ENCODE measurements at regions not wholly inside any gene's neighbourhood (a gene's known extent, or its start where the extent isn't known, plus 50 kb on each side); places are given as distances from the start of the nearest gene placed in this dataset.

DNA sequence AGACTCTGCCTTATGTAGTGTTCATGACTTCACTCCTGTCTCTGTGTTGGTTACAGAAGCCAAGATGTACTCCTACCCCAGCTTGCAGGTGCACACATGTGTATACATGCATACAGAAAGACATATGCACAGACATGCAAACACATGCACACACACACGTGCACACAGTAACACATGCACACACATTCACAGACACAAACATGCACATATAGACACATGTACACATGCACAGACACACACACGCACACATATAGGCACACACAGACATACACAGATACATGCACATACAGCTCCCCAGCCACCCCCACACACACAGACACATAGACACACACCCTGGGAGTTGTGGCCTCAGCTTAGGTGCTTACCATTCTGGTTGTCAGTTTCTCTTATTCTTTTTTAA is 362.6 kb upstream of the C1orf174 start:
- no peak for FAIRE-seq
- no peak for DNase-seq (ENCODE audit: low spot score in 2 of 2)

DNA sequence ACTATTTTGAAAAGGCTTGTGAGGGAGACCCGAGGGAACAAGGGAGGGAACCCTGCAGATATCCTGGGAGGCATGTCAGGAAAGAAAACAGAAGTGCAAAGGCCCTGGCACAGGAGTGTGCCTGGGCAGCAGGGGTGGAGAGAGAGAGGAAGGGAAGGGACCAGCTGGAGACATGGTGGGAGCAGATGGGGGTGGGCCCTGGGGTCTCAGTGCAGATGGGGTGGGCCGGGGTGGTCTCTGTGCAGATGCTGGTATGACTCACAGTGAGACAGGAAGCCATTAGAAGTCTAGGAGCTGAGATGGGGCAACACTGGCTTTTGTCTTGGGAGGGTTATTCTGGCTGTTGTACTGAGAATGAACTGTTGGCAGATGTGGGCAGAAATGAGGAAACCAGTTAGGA is 363.6 kb upstream of the C1orf174 start:
- DNase-seq (ENCODE audit: low spot score in 2 of 2) (no peak), FAIRE-seq (no peak)

DNA sequence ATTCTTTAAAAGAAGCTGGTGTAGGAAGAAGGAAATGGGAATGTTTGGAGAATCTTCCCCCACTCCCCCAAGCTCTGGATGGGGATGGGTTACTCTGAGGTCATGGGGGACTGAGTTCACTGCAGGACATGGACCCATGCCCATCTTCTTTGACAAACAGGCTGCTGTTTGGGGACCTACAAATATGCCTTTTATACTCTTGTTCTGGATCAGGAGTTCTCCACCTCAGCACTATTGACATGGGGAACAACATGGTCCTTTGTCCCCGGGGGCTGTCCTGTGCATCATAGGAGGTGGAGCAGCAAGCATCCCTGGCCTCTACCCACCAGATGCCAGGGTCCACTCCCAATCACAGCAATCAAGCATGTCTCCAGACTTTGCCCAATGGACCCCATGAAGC is 365.8 kb upstream of the C1orf174 start:
- no peak for DNase-seq (ENCODE audit: low spot score in 2 of 2)
- no peak for FAIRE-seq

DNA sequence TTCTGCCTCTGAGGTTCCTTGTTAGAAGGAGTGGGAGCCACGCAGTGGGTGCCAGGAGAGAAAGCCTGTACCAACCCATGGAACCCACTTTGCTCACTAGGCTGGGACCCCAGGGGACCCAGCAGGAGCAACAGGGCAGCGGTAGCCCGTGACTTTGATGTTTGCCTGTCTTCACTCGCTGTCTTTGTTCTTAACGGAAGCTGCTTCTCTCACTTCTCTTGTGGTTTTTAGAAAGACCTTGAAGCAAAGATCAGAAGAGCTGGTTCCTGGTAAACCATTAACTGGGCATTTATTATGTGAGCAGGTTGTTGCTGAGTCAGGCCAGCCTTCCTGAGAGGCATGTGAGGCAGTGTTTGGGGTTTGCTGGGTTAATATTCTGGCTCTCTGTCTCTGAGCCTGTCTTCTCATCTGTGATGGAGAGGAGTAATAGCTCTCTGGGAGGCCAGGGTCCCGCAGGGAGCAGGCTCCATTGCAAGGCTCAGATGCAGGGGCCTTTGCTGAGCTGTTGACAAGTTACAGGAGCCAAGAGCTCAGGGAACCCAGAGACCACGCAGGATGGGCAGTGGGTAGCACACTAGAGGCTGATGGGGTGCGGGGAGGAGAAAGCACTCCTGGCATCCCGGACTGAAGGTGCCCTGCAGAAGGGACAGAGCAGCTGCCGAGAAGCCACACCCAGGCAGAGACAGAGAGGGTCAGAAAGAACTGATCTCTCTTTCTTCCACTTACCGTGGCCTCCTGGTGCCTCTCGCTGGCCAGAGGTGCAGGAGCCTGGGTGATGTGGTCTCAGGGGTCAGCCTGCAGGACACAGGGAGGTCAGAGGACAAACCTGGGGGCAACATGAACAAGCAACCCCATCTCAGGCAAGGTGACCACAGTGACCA is 367.5 kb upstream of the C1orf174 start:
- no peak for FAIRE-seq

DNA sequence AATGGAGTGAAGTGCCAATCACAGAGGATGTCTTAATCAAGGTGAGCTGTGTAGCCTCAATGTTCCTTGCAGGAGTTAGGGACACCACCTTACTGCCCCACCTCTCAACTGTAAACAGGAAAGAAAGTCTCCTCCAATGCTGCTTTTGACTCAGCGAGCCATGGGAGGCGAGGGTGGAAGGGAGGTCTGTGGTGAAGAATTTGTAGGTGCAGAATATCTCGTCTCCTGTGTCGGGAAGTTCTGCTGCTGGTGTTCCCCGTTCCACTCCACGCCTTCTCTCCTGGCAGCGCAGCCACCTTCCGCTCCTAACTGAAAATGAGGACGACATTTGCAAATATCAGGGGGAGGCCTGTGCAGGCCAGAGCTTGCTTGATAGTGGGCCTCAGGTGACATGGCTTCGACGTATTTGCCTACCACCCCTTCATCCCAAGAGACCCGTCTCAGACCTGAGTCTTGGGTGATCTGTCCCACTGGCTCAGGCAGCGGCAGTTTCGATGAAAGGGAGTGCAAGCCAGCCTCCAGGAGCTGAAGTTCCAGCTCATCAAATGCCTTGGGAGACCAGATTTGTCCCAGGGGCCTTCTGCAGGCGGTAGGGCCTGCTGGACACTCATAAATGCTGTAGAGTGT is 368.3 kb upstream of the C1orf174 start:
- no peak for FAIRE-seq

More for the DNA sequence above, 367.5 kb upstream of the C1orf174 start:
- DNase-seq (ENCODE audit: low spot score in 2 of 2): no peak

DNA sequence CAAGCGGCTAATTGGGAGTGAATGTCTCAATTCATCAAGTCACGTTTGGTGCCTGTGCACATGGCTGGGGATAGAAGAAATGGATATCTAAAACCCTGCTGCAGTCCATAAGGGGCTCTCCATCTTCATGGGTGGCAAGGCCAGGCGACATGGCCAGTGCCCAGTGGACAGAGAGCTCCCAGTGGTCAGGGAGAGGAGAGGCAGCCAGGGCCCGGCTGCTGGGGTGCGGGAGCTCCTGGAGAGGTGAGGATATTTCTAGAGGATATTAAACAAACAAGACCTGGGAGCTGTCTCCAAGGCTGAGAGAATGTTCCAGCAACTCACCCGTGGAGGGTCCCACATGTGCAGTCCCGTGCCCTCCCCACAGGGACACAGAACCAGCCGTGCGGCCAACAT is 368.8 kb upstream of the C1orf174 start:
- FAIRE-seq (no peak), DNase-seq (ENCODE audit: low spot score in 2 of 2) (no peak)

More for the DNA sequence above, 368.3 kb upstream of the C1orf174 start:
- DNase-seq (ENCODE audit: low spot score in 2 of 2): no peak

DNA sequence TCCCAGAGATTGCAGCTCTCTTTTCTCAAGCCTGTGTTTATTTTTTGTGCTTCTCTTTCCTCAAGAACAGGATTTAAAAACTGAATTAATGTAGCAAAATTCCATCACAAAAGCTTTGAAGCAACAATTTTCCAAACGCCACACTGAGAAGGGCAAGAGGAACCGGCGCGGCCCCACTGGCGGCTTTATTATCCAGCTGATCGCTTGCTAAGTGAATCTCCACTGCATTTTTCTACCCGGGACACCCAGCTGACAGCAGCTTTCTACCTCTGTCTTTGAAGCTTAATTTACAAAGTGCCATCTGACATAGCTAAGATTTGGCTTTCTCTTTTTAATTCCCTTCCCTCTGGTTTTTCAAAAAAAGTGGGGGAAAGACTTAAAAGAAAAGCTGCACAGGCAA is 369.3 kb upstream of the C1orf174 start:
- no peak for DNase-seq (ENCODE audit: low spot score in 2 of 2)
- no peak for FAIRE-seq

DNA sequence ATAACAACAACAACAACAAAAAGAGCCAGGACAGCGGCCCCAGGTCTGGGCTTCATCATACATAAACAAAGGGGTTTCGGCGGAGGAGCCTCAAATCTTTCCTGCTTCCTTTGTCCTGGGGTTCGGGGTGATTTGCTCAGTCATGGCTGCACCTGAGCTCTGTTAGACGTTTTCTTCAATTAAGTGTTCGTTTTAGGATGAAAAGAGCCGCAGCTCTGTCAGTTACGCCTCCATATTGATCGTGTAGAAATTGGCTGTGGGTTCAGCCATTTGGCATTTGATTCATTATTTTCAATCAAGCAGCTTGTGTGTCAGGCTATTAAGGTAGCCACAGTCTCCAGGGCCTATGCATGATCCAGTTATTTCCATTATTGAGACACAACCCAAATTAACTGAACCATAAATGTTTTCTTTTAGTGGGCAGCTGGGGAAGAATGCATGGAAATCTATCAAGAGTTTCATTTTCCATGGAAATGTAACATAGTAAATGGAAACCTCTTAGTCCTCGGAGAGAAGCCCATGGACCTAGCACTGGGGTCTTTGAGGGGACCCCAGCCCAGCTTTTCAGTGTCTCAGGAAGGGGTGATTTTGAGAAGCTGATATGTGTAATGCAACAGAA is 370.0 kb upstream of the C1orf174 start:
- DNase-seq (ENCODE audit: low spot score in 2 of 2): no peak
- no peak for FAIRE-seq

DNA sequence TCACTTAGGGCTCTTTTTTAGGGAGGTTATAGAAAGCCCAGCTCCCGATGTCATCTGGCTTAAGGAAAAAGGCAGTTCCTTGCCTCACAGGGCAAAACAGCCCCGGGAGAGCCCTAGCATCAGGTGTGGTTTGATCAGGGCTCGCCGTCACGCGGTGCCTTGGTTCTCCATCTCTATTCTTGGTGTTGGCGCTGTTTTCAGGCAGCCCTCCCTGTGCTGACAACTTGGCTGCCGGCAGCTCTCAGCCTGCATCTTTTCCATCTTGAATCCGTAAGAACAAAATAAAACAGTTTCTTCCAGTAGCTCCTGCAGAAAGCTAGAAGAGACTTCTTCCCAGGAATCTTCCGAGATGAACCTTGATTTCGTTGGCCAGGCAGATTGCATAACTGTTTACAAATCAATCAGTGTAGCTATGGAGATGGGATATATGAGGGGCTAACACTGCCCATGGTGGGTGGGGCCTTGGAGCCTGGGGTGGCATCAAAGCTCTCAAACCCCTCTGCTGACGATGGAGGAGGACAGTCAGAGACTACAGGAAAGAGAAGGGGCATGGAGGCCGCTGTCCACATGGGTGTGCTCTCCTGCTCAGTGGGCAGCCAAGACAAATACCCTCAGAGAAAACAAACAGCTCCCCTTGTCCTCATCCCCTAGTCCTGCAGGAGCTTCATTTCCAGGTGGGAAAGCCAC is 370.7 kb upstream of the C1orf174 start:
- FAIRE-seq (no peak), DNase-seq (ENCODE audit: low spot score in 2 of 2) (no peak)

DNA sequence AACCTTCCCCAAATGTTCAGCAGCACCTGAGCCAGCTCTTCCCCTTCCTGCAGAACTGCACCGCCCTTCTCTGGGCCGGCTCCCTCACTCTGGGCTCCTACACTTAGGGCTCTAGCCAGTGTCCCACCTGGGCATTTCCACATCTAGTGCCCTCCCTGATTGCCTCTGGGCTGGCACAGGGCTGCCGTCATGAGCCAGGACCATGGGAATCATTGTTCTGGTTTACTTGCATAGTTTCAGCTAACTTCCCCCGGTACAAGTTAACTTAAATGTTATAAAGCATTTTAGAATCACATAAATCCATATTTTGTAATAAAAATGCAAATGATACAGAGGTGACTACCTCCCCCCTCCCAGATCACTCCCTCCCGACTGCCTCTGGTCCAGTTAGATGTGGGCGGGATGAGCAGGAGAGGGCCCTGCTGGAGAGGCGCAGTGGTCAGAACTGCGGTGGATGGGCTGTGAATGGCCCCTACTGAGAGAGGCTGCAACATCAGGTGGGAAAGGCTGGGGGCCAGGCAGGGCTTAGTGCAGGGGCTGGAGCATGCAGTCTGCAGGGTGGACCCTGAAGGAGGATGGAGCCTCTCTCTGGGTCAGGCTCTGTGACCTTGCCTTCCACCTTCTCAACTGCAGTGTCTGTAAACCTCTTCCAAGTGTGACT is 371.4 kb upstream of the C1orf174 start:
- FAIRE-seq (no peak), DNase-seq (ENCODE audit: low spot score in 2 of 2) (no peak)

DNA sequence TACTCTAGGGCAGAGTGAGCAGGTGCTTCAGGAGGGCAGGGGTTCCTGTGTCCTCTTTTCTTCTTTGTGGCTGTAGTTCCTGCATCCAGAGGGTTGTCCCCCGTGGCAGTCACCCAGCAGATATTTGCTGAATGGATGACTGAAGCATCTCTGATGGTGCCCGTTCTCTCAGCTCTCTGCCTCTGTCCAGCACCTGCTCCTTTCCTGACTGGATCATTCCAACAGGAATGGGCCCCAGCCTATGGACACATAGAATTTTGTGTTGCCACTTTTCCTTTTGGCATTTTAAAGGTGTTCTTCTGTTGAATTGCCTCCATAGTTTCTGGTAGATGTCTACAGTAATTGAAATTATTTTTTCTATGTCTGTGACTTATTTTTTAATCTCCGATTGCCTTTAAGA is 372.5 kb upstream of the C1orf174 start:
- no peak for FAIRE-seq
- DNase-seq (ENCODE audit: low spot score in 2 of 2): no peak

DNA sequence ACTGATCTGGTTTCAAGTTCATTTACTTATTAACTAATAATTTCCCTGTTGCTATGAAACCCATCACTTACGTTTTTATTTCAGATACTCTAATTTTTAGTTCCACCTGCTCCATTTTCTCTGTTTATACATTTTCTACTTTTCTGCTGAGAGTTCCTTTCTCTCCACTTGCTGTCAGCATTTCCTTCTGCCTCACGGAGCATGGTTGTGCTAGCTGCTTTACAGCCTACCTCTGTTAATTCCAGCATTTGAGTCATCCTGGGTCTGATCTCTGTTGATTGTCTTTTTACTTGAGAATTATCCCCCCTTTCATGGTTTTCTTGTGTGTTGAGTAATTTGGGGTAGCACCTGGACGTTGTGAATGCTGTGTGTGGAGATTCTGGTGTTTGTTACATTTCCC is 373.2 kb upstream of the C1orf174 start:
- FAIRE-seq: no peak
- no peak for DNase-seq (ENCODE audit: low spot score in 2 of 2)

DNA sequence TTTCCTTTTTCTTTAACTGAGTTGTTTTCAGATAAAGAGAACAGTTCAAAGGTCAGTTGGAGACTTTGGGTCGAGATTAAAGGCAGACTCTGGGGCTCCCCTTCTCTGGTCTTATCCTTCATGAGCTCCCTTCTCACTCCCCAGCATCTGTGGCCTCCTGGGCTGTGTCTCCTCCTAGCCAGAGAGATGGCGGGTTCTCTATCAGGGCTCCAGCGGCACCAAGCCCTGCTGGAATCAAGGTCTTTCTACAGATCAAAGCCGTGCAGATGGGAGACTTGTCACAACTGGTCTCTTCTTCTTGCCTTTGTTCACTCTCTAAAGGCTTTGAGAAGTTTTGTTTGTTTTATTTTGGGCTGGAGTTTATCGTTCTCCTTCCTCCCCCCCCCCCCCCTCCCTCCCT is 373.7 kb upstream of the C1orf174 start:
- FAIRE-seq (no peak), DNase-seq (ENCODE audit: low spot score in 2 of 2) (no peak)

DNA sequence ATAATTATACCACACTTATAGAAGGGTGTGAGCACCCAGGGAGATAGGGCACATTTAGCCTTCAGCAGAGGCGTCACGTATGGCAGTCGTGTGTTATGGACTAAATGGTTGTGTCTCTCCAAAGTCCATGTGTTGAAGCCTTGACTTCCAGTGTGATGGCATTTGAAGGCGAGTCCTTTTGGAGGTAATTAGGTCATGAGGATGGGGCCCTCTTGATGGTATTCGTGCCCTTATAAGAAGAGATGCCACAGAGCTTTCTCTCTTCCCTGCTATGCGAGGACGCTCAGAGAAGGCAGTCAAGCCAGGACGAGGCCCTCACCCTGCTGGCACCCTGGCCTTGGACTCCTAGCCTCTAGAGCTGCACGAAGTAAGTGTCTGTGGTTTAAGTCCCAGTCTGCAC is 375.0 kb upstream of the C1orf174 start:
- no peak for FAIRE-seq
- DNase-seq (ENCODE audit: low spot score in 2 of 2): no peak

DNA sequence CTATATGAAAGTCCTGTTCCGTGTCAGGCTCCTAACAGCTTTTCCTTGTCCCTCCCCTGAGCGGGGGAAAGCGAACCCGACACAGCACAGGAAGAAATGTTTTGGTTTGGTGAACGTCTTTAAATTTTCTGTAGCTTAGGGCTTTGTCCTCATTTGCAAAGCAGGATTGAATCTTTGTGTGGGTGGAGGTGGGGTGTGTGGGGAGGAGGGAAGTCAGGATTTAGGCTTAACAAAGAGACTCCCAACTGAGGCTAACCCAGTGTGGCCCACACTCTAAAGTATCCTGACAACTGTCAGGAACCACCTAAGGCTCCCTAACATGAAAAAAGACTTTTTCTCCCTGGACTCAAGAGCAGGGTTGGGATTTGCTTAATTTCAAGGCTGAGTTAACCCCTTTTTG is 376.2 kb upstream of the C1orf174 start:
- FAIRE-seq: no peak
- no peak for DNase-seq (ENCODE audit: low spot score in 2 of 2)

DNA sequence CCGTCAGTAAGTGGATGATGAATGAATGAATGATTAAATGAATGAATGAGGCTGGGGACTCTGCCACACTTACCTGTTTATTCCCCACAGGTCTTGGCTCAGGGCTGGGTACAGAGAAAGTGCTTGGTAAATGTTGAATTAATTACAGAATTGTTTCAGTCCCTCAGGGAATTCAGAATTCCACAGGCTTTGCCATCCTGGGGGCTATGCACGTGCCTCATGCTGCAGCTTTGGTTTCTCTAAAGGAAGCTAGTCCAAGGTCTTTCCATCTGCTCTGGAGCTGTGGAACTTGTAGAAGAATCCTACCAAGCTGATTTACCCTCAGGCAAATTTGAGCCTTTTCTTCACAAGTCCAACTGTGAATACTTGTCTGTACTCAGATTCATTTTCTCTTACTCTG is 376.8 kb upstream of the AJAP1 start:
- FAIRE-seq (no peak), DNase-seq (ENCODE audit: low spot score in 2 of 2) (no peak)

DNA sequence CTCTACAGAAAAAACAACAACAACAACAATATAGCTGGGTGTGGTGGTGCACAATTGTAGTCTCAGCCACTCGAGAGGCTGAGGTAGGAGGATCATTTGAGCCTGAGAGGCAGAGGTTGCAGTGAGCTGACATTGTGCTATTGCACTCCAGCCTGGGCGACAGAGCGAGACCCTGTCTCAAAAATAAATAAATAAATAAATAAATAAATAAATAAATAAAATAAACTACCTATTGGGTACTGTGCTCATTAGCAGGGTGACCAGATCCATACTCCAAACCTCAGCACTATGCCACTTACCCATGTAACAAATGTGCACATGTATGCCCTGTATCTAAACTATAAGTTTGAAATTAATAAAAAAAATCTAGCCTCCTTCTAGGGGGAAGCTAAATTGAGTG is 369.4 kb upstream of the AJAP1 start:
- DNase-seq (ENCODE audit: low spot score in 2 of 2): no peak
- no peak for FAIRE-seq

DNA sequence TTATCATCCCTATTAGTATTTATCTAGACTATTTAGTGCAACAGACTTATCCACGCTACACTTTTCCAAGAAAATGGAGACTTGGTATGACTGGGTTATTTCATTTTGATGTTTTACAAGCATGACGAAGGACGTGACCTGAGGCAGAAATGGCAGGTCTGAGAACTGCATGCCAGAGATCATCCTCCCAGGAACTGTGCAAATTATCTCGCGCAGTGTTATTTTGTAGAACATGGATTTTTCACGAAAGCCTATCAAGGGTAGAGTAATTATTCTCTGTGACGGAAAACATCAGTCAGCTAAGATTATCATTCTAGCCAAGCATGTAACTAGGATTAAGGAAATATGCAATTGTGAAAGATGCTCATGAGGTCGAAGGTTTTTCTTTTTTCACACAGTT is 361.5 kb upstream of the AJAP1 start:
- FAIRE-seq: no peak
- DNase-seq (ENCODE audit: low spot score in 2 of 2): no peak

DNA sequence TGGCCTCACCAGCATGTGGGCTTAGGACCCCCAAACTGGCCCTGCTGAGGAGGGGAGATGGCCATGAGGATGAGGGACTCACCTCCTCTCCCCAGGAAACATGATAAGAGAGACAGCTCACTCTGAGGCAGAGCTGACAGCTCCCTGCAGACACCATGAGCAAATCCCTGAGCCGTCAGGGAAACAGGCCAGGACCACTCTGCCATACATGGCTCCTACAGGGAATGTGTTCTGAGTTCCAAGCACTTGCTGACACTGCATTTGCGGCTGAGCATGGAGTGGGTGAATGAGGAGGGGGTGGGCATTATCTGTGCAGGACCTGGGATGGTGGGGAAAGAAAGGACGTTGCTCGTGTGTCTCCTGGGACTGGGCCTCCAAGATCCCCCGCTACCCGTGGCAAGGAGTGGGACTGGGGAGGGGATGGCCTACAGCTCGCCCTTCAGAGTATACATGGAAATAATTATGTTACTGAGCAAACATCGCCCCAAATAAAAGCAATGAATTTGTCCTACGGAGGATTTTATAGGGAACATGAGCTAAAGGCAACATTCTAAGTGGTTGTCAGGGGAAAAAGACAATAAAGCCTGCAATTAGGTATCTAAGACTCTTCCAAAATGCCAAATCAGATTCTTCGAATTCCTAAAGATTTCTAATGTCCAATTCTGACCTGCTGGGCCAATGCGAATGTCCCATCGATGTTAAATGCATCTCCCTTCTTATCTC is 355.9 kb upstream of the AJAP1 start:
- FAIRE-seq: no peak
- no peak for DNase-seq (ENCODE audit: low spot score in 2 of 2)

DNA sequence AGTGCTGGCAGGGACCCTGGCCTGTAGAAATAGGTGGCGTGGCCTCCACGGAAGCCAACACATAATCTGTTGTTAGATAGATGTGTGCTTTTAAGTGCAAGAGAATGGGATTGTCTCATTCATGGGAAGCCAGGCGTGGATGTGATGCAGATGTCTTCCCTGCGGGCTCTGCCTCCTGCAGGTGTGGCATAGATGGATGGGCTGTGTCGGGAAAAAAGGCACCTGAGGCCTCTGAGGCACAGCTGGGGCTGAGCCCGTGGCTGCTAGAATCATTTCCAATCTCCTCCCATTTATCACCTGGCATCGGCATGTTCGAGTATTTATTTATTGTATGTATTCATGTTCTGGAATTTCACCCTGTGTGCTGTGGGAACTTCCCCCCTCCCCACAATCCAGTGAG is 353.4 kb upstream of the AJAP1 start:
- FAIRE-seq (no peak), DNase-seq (ENCODE audit: low spot score in 2 of 2) (no peak)
